Peyer's patch (tissue), 4 donors: ENCODE measurements at regions not wholly inside any gene's neighbourhood (a gene's known extent, or its start where the extent isn't known, plus 50 kb on each side); places are given as distances from the start of the nearest gene placed in this dataset.

Source experiments
- POLR2A ChIP-seq, 2 donors: fragments of 450-650 bp; IDR thresholded peaks; one replicate each; pipeline ENCODE4 v1.5.1; 2017; ENCODE audit warnings: antibody characterized with exemption in 2 of 2, mild to moderate bottlenecking in 2 of 2, moderate library complexity in 2 of 2
- TF ChIP-seq, protein P1 (sequence below), 6 experiments: fragments of 450-650 bp in 4 of 6; fragments of 200-600 bp in 2 of 6; sonication (generic) in 1 of 6; IDR thresholded peaks; one replicate each; pipeline ENCODE4 v1.5.1; 2017 to 2019; ENCODE audit warnings: antibody characterized with exemption in 6 of 6, mild to moderate bottlenecking in 3 of 6, moderate library complexity in 1 of 6

DNA sequence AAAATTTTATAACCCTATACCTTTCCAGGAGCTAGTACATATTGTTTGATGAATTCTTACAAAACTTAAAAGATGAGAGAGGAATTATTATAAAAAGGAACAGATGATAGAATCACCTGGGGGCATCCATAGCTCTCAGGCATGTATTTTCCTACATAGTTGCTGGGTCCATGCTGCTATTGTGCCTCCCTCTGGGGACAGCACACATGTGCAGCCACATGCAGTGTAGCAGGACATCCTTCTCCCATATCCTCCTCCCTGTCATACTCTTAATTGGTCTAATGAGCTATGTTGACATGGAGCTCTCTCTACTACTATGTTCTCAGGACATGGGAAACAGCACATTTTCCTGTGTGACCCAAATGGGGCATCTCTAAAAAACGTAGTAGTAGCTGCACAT lies 898.2 kb upstream of the MAP3K7 start:
- TF ChIP-seq, protein P1, sequence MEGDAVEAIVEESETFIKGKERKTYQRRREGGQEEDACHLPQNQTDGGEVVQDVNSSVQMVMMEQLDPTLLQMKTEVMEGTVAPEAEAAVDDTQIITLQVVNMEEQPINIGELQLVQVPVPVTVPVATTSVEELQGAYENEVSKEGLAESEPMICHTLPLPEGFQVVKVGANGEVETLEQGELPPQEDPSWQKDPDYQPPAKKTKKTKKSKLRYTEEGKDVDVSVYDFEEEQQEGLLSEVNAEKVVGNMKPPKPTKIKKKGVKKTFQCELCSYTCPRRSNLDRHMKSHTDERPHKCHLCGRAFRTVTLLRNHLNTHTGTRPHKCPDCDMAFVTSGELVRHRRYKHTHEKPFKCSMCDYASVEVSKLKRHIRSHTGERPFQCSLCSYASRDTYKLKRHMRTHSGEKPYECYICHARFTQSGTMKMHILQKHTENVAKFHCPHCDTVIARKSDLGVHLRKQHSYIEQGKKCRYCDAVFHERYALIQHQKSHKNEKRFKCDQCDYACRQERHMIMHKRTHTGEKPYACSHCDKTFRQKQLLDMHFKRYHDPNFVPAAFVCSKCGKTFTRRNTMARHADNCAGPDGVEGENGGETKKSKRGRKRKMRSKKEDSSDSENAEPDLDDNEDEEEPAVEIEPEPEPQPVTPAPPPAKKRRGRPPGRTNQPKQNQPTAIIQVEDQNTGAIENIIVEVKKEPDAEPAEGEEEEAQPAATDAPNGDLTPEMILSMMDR (IDR thresholded peaks at IDR 0.05), result no peak
- no peak for TF ChIP-seq POLR2A (IDR thresholded peaks at IDR 0.05)
